NOMO-1 treated with dmso at 0.1 percent for 144 hours (cell line): ENCODE measurements at regions not wholly inside any gene's neighbourhood (a gene's known extent, or its start where the extent isn't known, plus 50 kb on each side); places are given as distances from the start of the nearest gene placed in this dataset.
"Not testable (repeated sequence)": the region's sequence is repeated elsewhere in the genome, so short reads cannot be mapped to it uniquely, and the experiment has no call there.

Source experiments
- DNase-seq: peaks from one replicate; lab custom pipeline; 2025; ENCODE audit not compliant: unreplicated experiment; lab: John Stamatoyannopoulos, UW

GRCh38 chr5:108532129-108532445 lies 150.2 kb upstream of the FBXL17 start:
- not testable (repeated sequence) for DNase-seq

GRCh38 chr5:108531367-108532128 lies 149.7 kb upstream of the FBXL17 start:
- no peak for DNase-seq

GRCh38 chr5:108530706-108531105 lies 148.8 kb upstream of the FBXL17 start:
- DNase-seq = no peak

- DNase-seq = no peak
Observed at GRCh38 chr5:108529381-108529780, 147.5 kb upstream of the FBXL17 start.

- no peak for DNase-seq
Observed at GRCh38 chr5:108528655-108529054, 146.8 kb upstream of the FBXL17 start.

- DNase-seq = no peak
Observed at GRCh38 chr5:108524564-108524963, 142.7 kb upstream of the FBXL17 start.

GRCh38 chr5:108523360-108523759 lies 141.5 kb upstream of the FBXL17 start:
- DNase-seq = no peak

- DNase-seq = no peak
Observed at GRCh38 chr5:108521841-108522506, 140.1 kb upstream of the FBXL17 start.

GRCh38 chr5:108521011-108521700 lies 139.3 kb upstream of the FBXL17 start:
- no peak for DNase-seq

GRCh38 chr5:108516785-108517184 lies 134.9 kb upstream of the FBXL17 start:
- DNase-seq = no peak

- DNase-seq = no peak
Observed at GRCh38 chr5:108515517-108516105, 133.7 kb upstream of the FBXL17 start.

GRCh38 chr5:108508979-108509378 lies 127.1 kb upstream of the FBXL17 start:
- no peak for DNase-seq

GRCh38 chr5:108507631-108508030 lies 125.7 kb upstream of the FBXL17 start:
- DNase-seq = no peak

- no peak for DNase-seq
Observed at GRCh38 chr5:108505608-108506007, 123.7 kb upstream of the FBXL17 start.

GRCh38 chr5:108504974-108505373 lies 123.1 kb upstream of the FBXL17 start:
- no peak for DNase-seq

- DNase-seq = no peak
Observed at GRCh38 chr5:108503986-108504385, 122.1 kb upstream of the FBXL17 start.

- not testable (repeated sequence) for DNase-seq
Observed at GRCh38 chr5:108495615-108496014, 113.7 kb upstream of the FBXL17 start.

GRCh38 chr5:108487951-108488350 lies 106.1 kb upstream of the FBXL17 start:
- no peak for DNase-seq

- DNase-seq = no peak
Observed at GRCh38 chr5:108484035-108484434, 102.1 kb upstream of the FBXL17 start.

GRCh38 chr5:108481355-108481931 lies 99.5 kb upstream of the FBXL17 start:
- DNase-seq = no peak

GRCh38 chr5:108472237-108472636 lies 90.3 kb upstream of the FBXL17 start:
- DNase-seq = no peak
